ENCODE measurements at regions not wholly inside any gene's neighbourhood (a gene's known extent, or its start where the extent isn't known, plus 50 kb on each side); places are given as distances from the start of the nearest gene placed in this dataset.
"Not testable (repeated sequence)": the region's sequence is repeated elsewhere in the genome, so short reads cannot be mapped to it uniquely, and the experiment has no call there.

- no peaks in the 10 kb centered on the region for H3K4me1 ChIP-seq (ENCODE audit: insufficient read depth, low read length, poor library complexity, severe bottlenecking)
- CTCF ChIA-PET, result no interaction called here
- intact Hi-C loops (cut with micrococcal nuclease; ENCODE audit: unreplicated experiment), result no loop called here
- H3K27me3 ChIP-seq (replicated peaks; ENCODE audit: insufficient read depth, low read depth, low read length, poor library complexity), result no peaks in the 10 kb centered on the region
- DNase-seq (ENCODE audit: low spot score), result no peak
- no TSS peak for BruUV-seq (replicated peaks)
- no peak overlapping the region for H3K4me3 ChIP-seq (ENCODE audit: low read depth, low read length, poor library complexity, severe bottlenecking)
- H3K36me3 ChIP-seq (ENCODE audit: insufficient read depth, low read length, poor library complexity, severe bottlenecking), result no peaks in the 10 kb centered on the region
- POLR2A ChIA-PET (ENCODE audit: low non-redundant PET), result no interaction called here
- H3K9me3 ChIP-seq (ENCODE audit: low read depth, low read length, poor library complexity, severe bottlenecking), result no peaks in the 10 kb centered on the region
- H3K27ac ChIP-seq (ENCODE audit: low read depth, low read length, poor library complexity, severe bottlenecking), result no peak overlapping the region
- TF ChIP-seq EZH2 (IDR thresholded peaks at IDR 0.05; ENCODE audit: borderline replicate concordance, low read depth, low read length, poor library complexity, severe bottlenecking), result no peak
- TF ChIP-seq, protein P1, sequence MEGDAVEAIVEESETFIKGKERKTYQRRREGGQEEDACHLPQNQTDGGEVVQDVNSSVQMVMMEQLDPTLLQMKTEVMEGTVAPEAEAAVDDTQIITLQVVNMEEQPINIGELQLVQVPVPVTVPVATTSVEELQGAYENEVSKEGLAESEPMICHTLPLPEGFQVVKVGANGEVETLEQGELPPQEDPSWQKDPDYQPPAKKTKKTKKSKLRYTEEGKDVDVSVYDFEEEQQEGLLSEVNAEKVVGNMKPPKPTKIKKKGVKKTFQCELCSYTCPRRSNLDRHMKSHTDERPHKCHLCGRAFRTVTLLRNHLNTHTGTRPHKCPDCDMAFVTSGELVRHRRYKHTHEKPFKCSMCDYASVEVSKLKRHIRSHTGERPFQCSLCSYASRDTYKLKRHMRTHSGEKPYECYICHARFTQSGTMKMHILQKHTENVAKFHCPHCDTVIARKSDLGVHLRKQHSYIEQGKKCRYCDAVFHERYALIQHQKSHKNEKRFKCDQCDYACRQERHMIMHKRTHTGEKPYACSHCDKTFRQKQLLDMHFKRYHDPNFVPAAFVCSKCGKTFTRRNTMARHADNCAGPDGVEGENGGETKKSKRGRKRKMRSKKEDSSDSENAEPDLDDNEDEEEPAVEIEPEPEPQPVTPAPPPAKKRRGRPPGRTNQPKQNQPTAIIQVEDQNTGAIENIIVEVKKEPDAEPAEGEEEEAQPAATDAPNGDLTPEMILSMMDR (conservative IDR thresholded peaks at IDR 0.05; ENCODE audit: low read depth, low read length), result no peak
Observed at GRCh38 chr17:72569148-72569946, 448.5 kb downstream of the SOX9 start.

DNA sequence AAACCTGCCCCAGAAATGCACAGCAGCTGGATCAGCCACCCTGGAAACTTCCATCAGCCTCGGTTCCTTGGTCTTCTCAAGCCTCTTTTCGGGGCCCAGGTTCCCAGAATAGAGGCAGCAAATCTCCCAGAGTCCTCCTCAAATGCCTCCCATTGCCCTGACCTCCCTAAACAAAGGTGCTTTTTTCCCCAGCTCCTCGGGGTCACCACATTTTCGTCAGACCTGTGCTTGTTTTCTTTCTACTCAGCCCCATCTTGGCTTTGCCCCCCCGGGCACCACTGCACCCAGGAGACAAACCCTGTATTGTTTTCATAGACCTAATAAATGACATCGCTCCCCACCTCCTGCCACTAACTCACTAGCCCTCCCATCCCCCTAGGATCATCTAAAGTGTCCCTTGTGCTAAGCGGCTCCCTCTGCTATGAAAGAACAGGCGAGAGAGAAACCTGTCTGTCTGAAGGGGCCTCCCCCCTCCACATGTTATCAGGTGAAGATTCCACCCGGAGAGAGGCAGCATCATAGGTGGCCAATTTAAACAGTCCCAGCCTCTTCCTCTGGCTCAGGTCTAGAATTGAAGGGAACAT lies 451.1 kb downstream of the SOX9 start:
- intact Hi-C loops (cut with micrococcal nuclease; ENCODE audit: unreplicated experiment), result no loop called here
- H3K36me3 ChIP-seq (ENCODE audit: insufficient read depth, low read length, poor library complexity, severe bottlenecking), result no peaks in the 10 kb centered on the region
- POLR2A ChIA-PET (ENCODE audit: low non-redundant PET), result no interaction called here
- H3K9me3 ChIP-seq (ENCODE audit: low read depth, low read length, poor library complexity, severe bottlenecking), result no peaks in the 10 kb centered on the region
- CTCF ChIA-PET, result no interaction called here
- H3K27me3 ChIP-seq (replicated peaks; ENCODE audit: insufficient read depth, low read depth, low read length, poor library complexity), result no peaks in the 10 kb centered on the region
- BruUV-seq (replicated peaks), result no TSS peak
- TF ChIP-seq, protein P1 (conservative IDR thresholded peaks at IDR 0.05; ENCODE audit: low read depth, low read length), result no peak
- no peak for TF ChIP-seq EZH2 (IDR thresholded peaks at IDR 0.05; ENCODE audit: borderline replicate concordance, low read depth, low read length, poor library complexity, severe bottlenecking)
- H3K27ac ChIP-seq (ENCODE audit: low read depth, low read length, poor library complexity, severe bottlenecking), result no peak overlapping the region
- H3K4me1 ChIP-seq (ENCODE audit: insufficient read depth, low read length, poor library complexity, severe bottlenecking), result no peaks in the 10 kb centered on the region
- H3K4me3 ChIP-seq (ENCODE audit: low read depth, low read length, poor library complexity, severe bottlenecking), result no peak overlapping the region
- DNase-seq (ENCODE audit: low spot score), result no peak

DNA sequence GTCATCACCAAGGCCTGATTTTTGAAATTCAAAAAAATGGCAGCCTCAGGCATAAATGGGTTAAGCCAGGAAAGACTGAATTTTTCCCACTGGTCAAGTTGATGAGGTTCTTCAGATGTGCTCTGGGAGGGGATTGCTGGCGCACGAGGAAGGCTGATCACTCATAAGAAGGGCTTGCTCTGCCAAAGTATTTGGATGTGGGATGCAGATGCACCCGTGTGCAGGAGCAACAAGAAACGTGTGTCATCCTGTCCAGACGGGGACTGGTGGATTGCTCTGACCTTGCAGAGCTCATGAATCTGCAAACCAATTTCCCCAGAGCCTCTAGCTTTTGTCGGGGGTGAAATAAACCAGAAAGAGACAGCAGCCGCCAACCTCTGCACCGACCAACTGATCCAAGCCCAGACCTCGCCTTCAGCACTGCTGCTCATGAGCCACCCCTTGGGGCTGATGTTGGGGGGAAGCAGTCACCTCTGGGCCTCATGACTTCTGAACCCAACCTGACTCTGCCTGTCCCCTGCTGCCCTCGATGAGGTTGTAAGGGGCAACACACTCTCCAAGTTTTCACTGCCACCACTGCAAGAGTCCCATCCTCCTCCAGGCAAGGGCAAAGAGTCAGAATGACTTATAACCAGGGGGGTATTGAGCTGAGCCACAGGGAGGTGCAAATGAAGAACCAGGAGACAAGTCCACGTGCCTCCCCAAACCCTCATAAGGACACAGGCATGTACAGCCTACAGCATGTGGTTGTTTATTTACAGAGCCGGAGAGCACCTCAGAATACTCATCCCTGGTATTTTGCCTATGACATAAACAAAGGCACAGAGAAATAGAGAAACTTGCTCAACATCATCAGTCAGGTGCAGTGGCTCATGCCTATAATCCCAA lies 452.0 kb downstream of the SOX9 start:
- CTCF ChIA-PET, result no interaction called here
- intact Hi-C loops (cut with micrococcal nuclease; ENCODE audit: unreplicated experiment), result no loop called here
- Histone ChIP-seq H3K4me3 (ENCODE audit: low read depth, low read length, poor library complexity, severe bottlenecking) (no peak overlapping the region), H3K36me3 (ENCODE audit: insufficient read depth, low read length, poor library complexity, severe bottlenecking) (no peaks in the 10 kb centered on the region), H3K9me3 (ENCODE audit: low read depth, low read length, poor library complexity, severe bottlenecking) (no peaks in the 10 kb centered on the region), H3K27ac (ENCODE audit: low read depth, low read length, poor library complexity, severe bottlenecking) (no peak overlapping the region), H3K4me1 (ENCODE audit: insufficient read depth, low read length, poor library complexity, severe bottlenecking) (no peaks in the 10 kb centered on the region), H3K27me3 (replicated peaks; ENCODE audit: insufficient read depth, low read depth, low read length, poor library complexity) (no peaks in the 10 kb centered on the region)
- BruUV-seq (replicated peaks), result no TSS peak
- no peak for DNase-seq (ENCODE audit: low spot score)
- POLR2A ChIA-PET (ENCODE audit: low non-redundant PET), result no interaction called here
- TF ChIP-seq, protein P1 (conservative IDR thresholded peaks at IDR 0.05; ENCODE audit: low read depth, low read length), result no peak
- TF ChIP-seq EZH2 (IDR thresholded peaks at IDR 0.05; ENCODE audit: borderline replicate concordance, low read depth, low read length, poor library complexity, severe bottlenecking), result no peak

- H3K27me3 ChIP-seq (replicated peaks; ENCODE audit: insufficient read depth, low read depth, low read length, poor library complexity); H3K36me3 ChIP-seq (ENCODE audit: insufficient read depth, low read length, poor library complexity, severe bottlenecking); H3K4me3 ChIP-seq (ENCODE audit: low read depth, low read length, poor library complexity, severe bottlenecking); CTCF ChIA-PET; intact Hi-C loops (cut with micrococcal nuclease; ENCODE audit: unreplicated experiment); POLR2A ChIA-PET (ENCODE audit: low non-redundant PET); H3K4me1 ChIP-seq (ENCODE audit: insufficient read depth, low read length, poor library complexity, severe bottlenecking); H3K27ac ChIP-seq (ENCODE audit: low read depth, low read length, poor library complexity, severe bottlenecking); H3K9me3 ChIP-seq (ENCODE audit: low read depth, low read length, poor library complexity, severe bottlenecking); BruUV-seq (replicated peaks); DNase-seq (ENCODE audit: low spot score): not testable (repeated sequence)
Observed at GRCh38 chr17:72573492-72573801, 452.6 kb downstream of the SOX9 start.

All from A673 (cell line).